Inferior parietal cortex (tissue), 1 donor: ENCODE measurements at regions not wholly inside any gene's neighbourhood (a gene's known extent, or its start where the extent isn't known, plus 50 kb on each side); places are given as distances from the start of the nearest gene placed in this dataset.

ENCODE experiments used
- DNase-seq: peaks from one replicate; pipeline ENCODE4 v3.0.0-alpha.2; 2016; ENCODE audit errors: extremely low spot score

DNA sequence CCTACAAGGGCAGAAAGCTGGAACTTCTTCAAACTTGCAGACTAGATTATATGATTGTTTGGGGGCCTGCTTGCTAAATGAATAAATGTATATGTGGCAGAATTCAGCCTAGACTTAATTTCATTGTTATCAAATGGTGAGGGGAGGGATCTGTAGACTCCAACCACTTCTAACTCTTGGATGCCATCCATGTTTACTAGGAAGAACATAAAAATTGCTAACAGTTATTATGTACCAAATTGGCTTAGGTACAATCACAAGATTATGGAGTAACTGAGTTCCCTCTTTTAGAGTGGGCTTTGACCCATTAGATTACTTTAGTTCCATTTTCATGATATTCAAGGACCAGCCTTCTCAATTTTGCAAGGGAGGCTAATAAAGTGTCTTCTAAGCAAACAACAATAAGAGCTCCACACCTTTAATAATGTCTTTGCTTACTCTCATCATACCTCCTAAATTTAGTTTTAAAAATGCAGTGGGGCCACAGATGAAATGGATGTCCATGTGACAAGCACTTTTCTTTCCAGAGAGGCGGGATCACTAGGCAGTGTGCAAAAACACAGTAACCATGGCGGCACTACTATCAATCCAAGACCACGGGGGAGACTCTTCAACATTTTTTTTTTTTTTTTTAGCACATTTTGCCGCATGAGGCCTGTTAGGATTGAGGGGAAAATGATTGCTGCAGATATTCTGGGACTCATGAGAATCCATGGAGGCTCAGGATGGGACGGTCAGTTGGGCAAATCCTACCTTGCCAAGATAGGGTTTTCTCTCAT, 217.6 kb upstream of the SPRED2 start:
- no peak for DNase-seq

DNA sequence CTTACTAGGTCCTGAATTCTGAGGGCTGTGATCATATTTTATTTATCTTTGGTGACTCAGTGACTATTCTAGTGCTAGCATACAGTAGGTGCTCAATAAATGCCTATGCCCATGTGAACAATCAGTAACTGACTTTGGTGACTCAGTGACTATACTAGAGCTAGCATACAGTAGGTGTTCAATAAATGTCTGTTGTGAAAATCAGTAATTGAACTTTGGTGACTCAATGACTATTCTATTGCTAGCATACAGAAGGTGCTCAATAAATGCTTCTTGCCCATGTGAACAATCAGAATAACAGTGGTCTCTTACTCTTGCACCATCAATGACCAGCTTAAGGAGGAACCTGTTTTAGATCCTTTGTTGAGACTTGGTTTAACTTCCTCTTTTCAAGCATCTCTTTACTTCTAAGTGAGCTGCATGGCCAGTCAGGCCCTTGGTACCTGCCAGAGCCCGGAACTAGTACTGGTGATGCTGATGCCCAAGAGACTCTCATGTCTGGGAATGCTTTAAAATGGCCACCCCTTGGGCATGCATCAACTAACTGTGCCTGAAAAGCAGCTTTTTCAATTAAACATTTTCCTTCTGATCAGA, 214.9 kb upstream of the SPRED2 start:
- no peak for DNase-seq

DNA sequence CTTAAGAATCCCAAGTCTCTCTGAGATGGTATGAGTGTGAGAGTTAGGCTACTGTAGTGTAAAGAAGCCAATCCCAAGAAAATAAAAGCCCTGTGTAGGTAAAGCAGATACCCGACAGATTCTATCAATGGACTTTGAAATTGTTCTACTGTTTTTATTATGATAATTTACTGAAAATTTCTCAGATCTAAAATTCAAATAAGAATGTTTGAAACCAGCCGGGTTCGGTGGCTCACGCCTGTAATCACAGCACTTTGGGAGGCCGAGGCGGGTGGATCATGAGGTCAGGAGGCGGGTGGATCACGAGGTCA, 208.3 kb upstream of the SPRED2 start:
- DNase-seq, result no peak

DNA sequence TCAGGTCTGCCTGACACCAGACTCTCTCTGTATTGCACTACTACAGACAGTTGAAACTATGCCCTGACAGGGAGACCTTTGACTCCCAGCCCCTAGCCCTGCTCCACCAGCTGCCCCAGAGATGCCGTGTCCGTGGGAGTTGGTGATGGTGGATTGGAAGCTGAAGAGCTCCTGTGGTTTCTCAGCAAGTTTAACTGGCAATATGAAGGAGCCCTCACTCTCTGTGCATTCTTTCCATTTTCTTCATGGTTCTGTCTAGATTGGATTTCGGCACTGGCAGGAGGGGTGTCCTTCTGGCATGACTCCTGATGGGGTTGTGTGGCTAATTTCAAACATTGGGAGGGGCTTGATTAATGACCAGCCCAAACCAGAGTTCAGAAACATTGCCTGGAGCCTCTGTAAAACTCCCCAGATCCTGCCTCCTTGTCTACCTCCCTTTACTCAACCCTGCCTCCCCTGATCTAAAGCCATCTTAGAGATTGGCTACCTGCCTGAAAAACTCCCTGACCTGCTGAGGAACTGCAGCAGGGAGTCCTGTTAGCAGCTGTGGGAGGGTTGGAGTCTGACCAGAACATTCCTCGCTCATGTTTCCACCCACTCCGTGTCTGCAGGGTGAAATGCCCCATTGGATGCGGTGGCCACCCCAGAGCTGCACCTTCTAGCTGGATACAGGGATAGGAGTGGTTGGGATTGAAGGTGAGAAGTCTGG, 206.9 kb upstream of the SPRED2 start:
- no peak for DNase-seq

DNA sequence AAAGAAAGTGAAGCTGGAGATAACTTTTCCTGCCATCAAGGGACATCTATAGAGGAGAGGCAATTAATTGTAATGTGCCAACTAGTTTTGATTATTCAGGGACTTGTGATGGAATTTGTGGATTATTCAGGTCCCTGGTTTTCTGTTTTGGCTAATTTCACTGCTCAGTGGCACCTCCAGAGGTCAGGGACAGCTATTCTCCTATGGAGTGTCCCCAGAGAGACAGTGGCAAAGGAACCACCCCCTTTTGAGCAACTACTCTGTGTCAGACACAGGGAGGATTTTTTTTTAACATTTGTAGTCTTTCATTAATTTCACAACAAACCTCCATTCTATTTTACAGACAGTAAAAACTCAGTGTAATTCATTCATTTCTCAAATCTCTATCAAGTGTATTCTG, 206.0 kb upstream of the SPRED2 start:
- no peak for DNase-seq

DNA sequence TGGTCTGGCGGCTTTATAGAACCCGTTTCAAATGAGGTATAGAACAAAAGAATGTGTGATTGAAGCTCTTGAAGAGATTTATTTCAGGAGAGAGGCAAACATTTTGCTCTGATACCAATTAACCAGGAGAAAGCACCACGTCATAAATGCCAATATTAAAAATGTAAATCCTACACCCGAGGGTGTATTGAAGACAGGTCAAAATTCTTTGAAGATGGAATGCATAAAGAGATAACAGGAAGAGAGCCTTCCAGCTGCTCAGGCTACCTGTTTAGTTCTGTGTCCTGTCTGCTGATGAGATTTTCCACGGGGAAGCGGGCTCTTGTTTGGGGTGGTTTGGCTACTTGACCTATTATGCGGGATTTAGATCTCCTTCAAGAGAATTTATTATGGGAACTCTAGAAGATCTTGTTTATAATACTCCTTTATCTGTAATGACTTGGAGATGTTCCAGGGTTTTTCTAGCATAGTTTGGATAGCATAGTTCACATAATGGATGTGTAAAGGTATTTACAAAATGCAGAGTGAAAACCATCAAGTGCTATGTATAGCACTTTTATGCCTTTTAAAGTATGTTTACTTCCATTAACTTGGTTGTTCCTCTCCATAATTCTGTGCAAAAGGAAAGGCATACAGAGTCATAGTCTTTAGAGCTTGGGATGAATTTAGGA, 204.5 kb upstream of the SPRED2 start:
- no peak for DNase-seq

DNA sequence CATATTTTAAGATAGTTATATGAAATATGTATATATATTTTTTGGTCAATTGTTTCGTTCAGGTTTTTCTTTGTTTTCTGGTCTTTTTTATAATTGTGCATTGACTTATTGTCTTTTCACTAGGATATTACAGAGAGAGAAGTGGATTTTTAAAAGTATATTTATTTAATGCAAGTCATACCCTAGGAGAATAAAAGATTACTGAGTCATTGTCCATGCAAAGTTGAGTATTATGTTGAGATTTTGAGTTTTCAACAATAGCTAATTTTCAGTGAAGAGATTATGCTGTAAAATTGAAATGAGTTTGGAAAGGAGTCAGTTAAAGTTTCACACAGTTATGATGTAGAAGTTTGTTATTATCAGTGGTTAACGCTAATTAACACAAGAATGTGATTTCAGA, 203.6 kb upstream of the SPRED2 start:
- no peak for DNase-seq

DNA sequence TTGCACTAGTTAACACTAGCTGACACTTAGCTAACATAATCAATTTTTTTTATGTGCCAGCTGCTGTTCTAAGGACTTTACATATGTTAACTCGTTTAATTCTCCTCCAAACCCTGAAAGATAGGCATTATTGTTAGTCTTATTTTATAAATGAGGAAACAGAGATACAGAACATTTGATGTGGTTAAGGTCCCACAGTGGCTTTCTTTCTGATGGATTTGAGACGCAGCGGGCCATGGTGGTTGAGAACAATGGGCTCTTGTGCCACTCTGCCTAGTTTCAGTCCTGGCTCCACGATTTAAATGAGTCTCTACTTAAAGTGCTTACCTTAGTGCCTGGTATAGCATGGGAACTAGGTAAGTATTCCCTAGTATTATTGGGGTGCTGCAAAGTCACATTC, 201.9 kb upstream of the SPRED2 start:
- no peak for DNase-seq

DNA sequence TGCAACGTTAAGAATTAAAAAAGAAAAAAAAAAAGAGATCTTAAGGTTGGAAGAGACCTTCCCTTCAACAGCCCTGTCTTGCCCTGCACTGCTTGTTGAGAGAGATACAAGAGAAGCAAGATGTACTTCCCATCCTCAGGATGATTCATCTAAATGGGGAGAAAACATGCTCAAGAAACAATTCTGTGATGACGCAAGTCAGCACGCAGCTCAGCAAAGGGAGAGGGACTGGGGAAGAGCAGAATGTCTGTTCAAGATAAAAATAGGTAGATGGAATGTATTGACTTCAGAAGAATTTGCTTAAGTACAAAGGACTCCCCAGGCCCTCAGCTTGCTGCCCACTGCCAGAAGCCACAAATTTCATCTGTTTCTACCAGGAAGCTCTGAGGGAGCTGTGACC, 198.2 kb upstream of the SPRED2 start:
- DNase-seq, result no peak

DNA sequence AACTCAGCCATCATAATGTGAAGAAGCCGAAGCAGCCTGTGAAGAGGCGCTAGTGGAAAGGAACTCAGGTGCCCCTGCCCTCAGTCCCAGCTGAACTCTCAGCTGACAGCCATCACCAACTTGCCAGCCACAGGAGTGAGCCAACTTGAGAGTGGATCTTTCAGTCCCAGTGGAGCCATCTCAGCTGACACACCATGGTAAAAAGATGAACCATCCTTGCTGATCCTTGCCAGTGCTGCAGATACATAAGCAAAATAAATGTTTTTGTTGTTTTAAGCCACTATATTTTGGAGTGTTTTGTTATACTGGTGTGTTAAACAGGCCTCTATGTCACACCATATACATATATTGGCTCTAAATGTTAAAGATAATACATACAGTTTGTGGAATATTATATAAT, 195.8 kb upstream of the SPRED2 start:
- DNase-seq, result no peak

DNA sequence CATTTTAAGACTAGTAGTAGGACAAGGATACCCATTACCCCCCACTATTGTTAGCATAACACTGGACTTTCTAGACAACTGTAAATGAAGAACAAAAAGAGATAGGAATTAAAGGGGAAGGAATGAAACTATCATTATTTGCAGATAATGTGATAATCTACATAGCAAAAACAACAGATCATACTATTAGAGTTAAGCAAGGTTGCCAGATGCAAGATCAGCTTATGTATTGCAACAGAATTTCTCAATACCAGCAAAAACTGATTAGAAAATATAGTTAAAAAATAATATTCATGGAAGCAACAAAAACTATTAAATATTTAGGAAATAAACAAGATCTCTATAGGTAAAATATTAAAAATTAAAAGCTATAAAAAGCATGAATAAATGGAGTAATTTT, 194.4 kb upstream of the SPRED2 start:
- no peak for DNase-seq

DNA sequence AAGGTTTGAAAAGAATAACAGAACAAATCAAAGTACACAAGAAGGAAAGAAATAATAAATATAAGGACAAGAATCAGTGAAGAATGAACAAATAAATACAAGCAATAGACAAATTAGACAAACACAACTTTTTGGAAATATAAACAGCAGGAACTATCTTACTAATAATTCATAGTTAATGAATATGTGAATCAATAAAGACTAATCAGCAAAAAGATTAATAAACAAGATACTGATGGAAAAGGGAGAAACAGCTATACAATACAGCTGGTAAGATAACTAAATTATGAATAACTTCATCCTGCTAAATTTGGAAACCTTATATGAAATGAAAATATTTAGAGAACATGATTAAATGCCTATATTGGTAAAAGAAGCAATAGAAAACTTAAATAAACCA, 193.6 kb upstream of the SPRED2 start:
- no peak for DNase-seq

DNA sequence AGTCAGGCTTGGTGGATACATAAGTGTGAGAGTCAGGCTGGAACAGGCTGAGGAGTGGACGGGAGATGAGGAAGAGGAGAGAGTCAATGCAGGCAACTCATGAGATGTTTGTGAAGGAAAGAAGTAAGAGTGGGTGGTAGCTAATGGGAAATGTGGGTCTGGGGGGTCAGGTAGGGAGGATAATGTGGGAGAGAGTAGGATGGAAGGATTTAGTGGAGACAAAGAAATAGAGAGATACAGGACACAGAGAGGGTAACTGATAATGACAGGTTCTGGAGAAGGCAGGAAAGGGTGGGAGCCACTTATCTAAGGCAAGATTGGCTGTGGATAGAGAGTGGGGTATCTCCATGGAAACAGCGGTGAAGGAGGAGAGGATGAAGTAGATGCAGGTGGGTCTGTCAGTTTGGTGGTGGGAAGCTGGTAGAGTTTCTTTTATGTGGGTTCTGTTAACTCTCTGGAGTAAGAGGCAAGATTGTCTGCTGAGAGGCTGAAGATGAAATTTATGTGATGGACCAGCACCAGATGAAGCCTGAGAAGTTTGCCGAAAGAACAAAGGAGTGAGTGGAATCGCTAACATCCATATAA, 190.6 kb upstream of the SPRED2 start:
- DNase-seq, result no peak

DNA sequence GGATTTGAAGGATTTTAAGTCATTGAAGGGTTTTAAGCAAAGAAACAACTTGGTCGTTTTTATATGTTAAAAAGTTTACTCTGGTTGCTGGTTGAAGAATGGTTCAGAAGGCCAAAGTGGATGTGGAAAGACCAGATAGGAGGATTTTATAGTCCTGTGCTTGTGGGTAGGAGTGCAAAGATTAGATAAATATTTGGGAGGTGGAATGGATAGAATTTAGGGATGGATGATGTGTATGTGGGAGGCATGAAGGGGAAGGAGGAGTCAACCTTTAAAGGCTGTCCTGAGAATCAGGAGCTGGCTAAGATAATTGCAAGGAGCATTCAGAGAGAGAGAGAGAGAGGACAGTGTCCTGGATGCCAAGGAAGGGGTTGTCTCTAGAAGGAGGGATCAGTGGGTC, 190.1 kb upstream of the SPRED2 start:
- DNase-seq, result no peak

DNA sequence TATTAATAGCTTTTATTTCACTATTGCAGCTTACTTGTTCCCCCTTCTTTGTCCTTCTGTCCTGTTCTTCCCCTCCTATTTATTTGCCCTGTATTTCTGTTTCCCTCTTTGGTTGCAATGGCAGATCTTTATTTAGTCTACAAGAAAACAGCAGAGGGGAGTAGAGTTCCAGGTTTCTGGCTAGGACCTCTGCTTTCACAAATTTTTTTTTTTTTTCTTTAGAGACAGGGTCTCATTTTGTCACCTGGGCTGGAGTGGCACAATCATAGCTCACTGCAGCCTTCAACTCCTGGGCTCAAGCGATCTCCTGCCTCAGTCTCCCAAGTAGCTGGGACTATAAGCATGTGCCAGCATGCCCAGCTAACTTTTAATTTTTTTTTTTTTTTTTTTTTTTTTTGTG, 188.1 kb upstream of the SPRED2 start:
- no peak for DNase-seq

DNA sequence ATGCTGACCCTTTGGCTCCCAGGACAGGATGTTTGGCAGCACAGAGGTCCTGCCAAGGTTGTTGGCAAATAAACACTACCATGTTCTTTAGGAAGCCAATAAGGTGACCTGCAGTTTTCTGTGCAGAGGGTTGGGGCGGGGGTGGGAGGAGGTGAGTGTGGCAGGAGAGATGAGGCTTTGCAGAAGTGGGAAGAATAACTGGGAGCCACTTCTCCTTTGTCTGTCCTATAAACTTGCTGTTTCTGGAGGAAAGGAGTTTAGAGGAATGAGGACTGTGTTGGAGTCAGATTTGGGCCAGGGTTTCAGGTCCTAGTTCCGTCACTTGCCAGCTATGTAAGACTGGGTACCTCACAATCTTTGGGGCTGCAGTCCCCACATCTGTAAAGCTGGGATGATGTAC, 187.6 kb upstream of the SPRED2 start:
- DNase-seq, result no peak

DNA sequence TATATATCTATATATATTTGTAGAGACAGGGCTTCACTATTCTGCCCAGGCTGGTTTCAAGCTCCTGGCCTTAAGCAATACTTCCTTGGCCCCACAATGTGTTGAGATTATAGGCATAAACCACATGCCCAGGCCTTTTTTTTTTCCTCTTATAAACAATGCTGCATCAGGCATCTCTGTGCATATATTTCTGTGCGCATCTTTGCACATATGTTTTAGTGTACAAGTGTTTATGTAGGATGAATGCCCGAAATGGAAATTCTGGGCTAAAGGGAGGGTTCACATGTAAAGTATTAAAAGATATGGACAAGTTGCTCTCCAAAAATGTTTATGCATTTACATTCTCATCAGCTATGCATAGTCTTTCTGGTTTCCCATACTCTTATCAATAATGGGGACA, 183.2 kb upstream of the SPRED2 start:
- DNase-seq, result no peak

DNA sequence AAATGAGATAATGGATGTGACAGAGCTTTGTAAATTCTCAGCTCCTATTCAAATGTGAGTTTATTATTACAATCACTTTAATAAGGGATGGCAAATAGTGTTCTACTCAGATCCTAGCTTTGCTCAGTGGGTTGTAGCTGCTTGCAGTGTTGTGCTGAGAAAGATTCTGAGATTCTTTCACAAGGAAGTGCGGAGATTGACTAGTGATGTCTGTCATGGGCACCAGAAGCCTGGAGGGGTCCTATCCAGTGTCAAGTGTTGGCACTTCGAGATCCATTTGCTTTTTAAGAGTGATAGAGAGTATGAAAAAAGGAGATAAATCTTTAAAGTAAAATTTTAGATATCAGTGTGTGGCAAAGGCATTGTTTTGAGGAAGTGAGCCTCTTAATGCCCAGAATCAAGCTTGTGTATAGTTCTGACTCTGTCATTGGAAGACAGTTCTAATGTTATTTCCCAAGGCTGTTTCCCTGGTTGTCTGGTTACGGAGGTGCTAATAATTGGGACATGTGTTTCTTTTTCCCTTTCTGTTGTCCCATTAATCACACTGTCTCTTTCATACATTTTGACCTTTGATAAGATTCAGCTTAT, 181.7 kb upstream of the SPRED2 start:
- no peak for DNase-seq

DNA sequence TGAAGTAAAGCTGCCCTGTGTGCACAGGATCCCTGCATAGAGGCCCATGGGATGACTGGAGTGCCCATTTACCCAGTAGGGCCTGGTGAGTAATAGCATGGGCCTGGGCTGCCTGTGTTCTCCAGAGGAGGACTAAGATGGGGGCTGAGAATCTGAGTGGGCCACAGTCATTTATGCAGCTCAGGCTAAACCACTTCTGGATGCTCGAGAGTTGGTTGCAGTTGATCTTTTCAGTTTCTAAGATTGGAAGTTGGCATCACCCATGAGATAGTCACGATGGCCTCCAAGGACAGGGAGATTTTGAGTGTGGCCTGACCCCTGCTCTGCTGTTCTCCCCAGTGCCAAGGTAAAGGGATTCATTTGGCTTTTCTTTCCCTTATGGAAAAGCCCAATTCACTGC, 179.1 kb upstream of the SPRED2 start:
- DNase-seq, result no peak

DNA sequence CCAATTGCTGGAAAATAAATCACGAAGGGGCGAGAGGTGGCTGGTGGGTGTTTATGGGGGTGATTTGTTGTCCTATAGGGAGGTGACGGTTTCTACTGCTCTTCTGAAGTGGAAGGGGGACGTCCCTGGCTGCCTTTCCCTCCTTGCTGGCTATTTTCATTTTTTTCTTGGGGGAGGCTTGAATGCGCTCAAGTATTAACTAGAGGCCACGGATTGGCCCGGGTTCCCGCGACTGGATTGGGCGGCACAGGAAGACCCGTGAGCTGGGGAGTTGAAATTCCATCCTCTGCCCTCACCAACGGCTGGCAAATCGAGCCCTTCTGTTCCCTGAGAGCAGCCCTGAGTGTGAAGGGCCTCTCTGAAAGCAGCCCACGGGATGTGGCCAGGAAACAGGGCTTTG, 176.5 kb upstream of the SPRED2 start:
- no peak for DNase-seq

DNA sequence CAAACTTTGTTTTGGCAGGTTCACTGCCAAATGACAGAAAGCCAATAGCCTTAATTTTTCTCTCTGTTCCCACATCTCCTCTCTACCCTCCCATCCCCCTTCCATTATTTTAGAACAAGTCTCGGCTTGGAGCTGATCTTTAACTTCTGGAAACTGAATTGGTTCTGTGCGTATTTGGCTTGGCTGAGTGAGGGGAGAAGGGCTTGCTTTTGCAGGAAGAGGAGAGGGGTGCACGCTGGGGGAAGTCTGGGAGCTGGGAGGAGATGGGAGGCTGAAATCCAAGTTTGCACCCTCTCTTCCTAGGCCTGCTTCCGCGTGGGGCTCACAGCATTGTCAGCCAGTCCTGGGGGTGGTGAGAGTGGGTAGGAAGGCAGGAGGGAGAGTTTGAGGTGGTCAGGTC, 176.1 kb upstream of the SPRED2 start:
- no peak for DNase-seq

DNA sequence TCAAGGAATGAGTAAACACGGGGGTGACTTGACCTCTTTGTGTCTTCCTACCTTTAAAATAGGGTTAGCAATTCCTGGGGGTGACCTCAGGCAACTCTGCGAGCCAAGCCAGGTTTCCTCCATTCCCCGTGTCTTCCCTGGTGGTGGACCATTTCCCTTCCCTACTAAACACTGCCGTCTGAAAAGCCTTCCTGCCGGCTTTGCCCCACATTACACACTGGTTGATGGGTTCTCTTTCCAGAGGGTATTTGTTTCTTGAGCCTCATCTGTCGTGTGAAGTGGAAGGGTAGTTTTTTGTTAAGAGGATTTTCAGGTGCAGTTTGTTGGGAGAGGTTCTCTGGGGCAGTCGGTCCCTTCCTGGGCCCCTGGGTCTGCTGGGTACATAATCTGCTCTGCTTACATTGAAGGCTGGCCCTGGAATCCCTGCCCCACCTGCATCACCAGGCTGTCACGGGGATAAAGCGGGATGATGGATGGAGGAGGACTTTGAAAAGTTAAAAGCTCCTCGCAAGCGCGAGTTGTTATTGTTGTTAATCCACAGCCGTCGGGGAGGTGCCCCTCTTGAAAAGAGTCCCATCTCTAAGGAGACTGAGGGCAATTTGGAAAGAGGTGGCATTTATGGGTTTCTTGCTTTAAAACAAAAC, 175.4 kb upstream of the SPRED2 start:
- no peak for DNase-seq
